ENCODE measurements at regions not wholly inside any gene's neighbourhood (a gene's known extent, or its start where the extent isn't known, plus 50 kb on each side); places are given as distances from the start of the nearest gene placed in this dataset.

DNA sequence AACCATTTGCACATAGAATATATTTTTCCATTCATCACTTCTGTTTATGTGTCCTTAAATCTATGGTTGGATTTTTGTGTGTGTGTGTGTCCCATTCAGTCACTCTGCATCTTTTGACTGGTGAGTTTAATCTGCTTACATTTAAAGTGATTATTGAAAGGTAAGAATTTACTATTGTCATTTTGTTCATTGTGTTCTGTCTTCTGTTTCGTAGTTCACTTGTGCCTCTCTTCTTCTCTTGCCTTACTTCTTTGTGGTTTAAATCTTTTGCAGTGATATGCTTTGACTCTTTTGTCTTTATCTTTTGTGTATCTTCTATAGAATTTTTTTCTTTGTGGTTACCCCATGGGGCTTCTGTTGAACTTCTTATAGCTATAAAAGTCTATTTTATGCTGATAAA is 166.3 kb upstream of the UBE3A start:
- Histone ChIP-seq H3K36me3 (no peaks in the 10 kb centered on the region), H3K4me3 (no peak overlapping the region), H3K27me3 (no peaks in the 10 kb centered on the region), H3K4me1 (no peaks in the 10 kb centered on the region), H3K27ac (no peak overlapping the region), H3K9me3 (no peaks in the 10 kb centered on the region)
- intact Hi-C loops (cut with DNase I) = no loop called here
- no peak for DNase-seq (ENCODE audit: extremely low spot score in 2 of 2)
- no peak for TF ChIP-seq POLR2AphosphoS5 (IDR thresholded peaks at IDR 0.05; ENCODE audit: insufficient read depth in 1 of 2, low read depth in 1 of 2)
- TF ChIP-seq, protein P1, sequence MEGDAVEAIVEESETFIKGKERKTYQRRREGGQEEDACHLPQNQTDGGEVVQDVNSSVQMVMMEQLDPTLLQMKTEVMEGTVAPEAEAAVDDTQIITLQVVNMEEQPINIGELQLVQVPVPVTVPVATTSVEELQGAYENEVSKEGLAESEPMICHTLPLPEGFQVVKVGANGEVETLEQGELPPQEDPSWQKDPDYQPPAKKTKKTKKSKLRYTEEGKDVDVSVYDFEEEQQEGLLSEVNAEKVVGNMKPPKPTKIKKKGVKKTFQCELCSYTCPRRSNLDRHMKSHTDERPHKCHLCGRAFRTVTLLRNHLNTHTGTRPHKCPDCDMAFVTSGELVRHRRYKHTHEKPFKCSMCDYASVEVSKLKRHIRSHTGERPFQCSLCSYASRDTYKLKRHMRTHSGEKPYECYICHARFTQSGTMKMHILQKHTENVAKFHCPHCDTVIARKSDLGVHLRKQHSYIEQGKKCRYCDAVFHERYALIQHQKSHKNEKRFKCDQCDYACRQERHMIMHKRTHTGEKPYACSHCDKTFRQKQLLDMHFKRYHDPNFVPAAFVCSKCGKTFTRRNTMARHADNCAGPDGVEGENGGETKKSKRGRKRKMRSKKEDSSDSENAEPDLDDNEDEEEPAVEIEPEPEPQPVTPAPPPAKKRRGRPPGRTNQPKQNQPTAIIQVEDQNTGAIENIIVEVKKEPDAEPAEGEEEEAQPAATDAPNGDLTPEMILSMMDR (IDR thresholded peaks at IDR 0.05) = no peak
- TF ChIP-seq POLR2A (IDR thresholded peaks at IDR 0.05) = no peak

DNA sequence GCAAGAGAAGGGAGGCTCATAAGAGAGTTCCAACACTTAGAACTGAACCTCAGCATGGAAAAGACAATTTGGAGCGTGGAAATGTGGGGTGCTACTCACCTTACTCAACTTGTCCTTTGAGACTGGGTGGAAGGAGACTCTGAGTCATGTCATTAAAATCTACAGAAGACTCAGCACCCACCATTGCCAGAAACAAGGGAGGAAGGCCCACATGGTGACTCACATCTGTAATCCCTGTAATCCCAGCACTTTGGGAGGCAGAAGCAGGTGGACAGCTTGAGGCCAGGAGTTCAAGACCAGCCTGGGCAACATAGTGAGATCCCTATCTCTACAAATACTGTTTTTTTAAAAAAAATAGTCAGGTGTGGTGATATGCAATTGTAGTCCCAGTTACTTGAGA is 161.9 kb upstream of the UBE3A start:
- Histone ChIP-seq H3K27ac (no peak overlapping the region), H3K4me3 (no peak overlapping the region), H3K9me3 (no peaks in the 10 kb centered on the region), H3K27me3 (no peaks in the 10 kb centered on the region), H3K4me1 (peaks cover 8% of the 10 kb centered on the region), H3K36me3 (no peaks in the 10 kb centered on the region)
- DNase-seq (ENCODE audit: extremely low spot score in 2 of 2) = no peak
- intact Hi-C loops (cut with DNase I) = no loop called here
- TF ChIP-seq, protein P1 (IDR thresholded peaks at IDR 0.05) = no peak
- TF ChIP-seq POLR2AphosphoS5 (IDR thresholded peaks at IDR 0.05; ENCODE audit: insufficient read depth in 1 of 2, low read depth in 1 of 2) (no peak), POLR2A (IDR thresholded peaks at IDR 0.05) (no peak)

DNA sequence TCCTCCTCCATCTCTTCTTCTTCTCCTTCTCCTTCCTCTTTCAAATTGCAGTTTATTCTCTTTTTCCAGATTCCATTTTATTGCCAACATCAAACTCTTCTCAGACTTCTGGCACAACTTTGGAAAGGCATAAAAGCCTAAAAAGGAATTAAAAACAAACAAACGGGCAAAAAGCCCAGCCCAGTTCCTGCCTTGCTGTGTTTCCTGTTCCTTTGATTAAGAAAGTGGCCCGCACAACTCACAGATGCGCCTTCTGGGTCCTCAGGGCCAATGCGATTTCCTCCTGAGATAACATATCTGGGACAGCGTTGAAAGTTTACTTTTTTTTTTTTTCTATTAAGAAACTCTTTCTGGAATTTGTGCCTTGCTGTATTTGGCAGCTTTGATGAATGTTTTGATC is 158.7 kb upstream of the UBE3A start:
- H3K4me1 ChIP-seq = peaks cover 8% of the 10 kb centered on the region
- H3K27me3 ChIP-seq = no peaks in the 10 kb centered on the region
- intact Hi-C loops (cut with DNase I) = no loop called here
- H3K4me3 ChIP-seq = peak overlapping the region in 1 of 2 donors; percentile 5
- H3K36me3 ChIP-seq = no peaks in the 10 kb centered on the region
- no peak overlapping the region for H3K27ac ChIP-seq
- TF ChIP-seq POLR2AphosphoS5 (IDR thresholded peaks at IDR 0.05; ENCODE audit: insufficient read depth in 1 of 2, low read depth in 1 of 2) = no peak
- TF ChIP-seq, protein P1 (IDR thresholded peaks at IDR 0.05) = no peak
- TF ChIP-seq POLR2A (IDR thresholded peaks at IDR 0.05) = no peak
- H3K9me3 ChIP-seq = no peaks in the 10 kb centered on the region
- DNase-seq (ENCODE audit: extremely low spot score in 2 of 2) = no peak

DNA sequence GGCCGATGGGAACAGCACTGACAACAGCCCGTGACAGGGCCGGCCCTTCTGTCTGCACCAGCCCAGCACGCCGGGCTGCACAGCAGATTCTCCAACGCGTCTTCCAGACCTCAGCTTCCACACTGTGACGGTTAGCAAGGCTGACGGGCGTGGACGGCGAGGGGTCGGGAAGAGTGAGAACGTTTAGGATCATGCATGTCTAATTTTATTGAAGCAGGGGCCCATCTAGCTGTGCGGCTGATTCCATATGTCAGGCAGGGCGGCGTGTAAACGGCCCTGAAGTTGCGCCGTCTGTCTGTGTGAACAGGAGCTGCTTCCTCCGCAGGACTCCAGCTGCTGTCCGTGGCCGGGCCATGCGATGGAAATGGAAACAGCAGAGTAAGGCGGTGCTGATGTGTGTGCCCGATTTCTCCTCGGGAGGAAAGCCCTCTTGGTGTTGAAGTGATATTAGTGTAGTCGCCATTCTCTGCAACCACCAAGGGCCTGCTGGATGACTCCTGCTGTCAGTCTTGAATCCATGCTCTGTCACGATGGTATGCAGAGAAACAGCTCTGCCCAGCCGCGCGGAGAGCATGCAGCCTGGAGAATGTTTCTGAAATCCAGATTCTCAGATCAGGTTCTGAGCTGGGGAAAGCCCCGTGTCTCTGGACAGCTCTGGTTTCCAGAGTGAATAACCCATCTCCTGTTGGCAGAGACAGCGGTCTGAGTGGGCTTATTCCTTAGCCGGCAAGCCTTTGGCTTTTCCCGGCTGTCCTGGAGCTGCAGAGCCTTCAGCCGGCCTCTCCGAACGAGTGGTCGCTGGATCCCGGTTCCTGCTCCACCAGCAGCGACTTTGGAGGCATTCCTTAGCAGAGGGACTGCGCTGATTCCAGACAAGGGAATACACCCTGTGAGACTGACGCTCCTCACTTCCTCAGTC is 158.1 kb upstream of the UBE3A start:
- Histone ChIP-seq H3K27ac (no peak overlapping the region), H3K4me1 (peaks cover 8% of the 10 kb centered on the region), H3K27me3 (no peaks in the 10 kb centered on the region), H3K4me3 (peak overlapping the region in 1 of 2 donors; percentile 5), H3K9me3 (no peaks in the 10 kb centered on the region), H3K36me3 (no peaks in the 10 kb centered on the region)
- DNase-seq (ENCODE audit: extremely low spot score in 2 of 2) = no peak
- intact Hi-C loops (cut with DNase I) = no loop called here
- TF ChIP-seq POLR2A (IDR thresholded peaks at IDR 0.05) (no peak), POLR2AphosphoS5 (IDR thresholded peaks at IDR 0.05; ENCODE audit: insufficient read depth in 1 of 2, low read depth in 1 of 2) (no peak)
- TF ChIP-seq, protein P1 (IDR thresholded peaks at IDR 0.05) = no peak
